Hippocampal formation (tissue), 2 donors: ENCODE measurements at regions not wholly inside any gene's neighbourhood (a gene's known extent, or its start where the extent isn't known, plus 50 kb on each side); places are given as distances from the start of the nearest gene placed in this dataset.

Experiments used
- DNase-seq, 2 donors: peaks; one replicate each; lab custom pipeline; 2025; lab: John Stamatoyannopoulos, UW

- no peak for DNase-seq
These were observed 363.7 kb upstream of the MYT1L start for GRCh38 chr2:2694746-2695145.

DNA sequence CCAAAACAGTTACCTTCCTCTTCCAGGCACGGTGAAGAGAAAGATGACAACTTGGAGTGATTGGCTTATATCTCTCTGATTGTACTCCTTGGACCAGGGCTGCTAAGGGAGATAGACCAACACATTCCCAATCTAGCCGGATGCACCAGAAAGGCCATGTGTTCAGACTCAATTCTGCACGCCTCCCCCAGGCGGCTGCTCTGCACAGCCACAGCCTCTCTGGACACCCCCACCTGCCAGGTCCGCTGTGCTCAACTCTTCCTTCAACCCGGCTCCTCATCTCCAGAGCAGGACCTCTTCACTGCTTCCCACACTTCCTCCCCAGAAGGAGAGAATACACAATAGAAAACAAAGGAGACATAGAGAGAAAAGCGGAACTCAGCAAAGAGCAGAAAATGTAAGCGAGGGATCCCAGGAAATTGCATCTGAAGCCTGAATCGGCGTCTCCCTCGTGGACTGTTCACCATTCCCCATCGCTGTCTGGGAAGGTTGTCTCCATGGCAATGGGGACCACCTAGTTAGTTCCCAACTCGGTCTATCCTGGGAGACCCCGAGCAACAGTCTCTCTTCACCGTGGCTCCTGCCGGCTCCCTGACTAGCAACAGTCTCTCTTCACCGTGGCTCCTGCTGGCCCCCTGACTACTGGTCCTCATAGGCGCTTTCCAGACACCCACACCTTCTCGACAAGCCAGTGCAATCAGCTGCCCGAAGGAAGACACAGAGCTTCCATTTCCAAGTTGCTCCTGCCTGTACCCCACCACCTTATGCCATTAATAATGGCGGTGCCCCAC is 361.7 kb upstream of the MYT1L start:
- no peak for DNase-seq

DNA sequence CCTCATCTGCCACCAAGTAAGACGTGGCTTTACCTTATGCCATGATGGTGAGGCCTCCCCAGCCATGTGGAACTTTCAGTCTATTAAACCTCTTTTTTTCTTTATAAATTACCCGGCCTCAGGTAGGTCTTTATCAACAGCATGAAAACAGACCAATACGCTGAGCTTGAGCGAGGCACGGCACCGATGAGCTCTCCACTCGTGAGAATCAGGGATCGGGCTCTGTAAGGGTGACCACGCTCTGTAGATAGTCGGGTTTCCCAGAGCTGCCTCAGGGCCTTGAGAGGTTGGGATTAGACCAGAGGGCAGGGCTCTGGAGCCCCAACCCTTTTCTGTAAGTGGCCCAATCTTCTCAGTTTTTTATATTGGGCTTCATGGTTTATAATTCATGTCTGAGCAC is 360.3 kb upstream of the MYT1L start:
- no peak for DNase-seq

GRCh38 chr2:2690985-2691384 is 359.9 kb upstream of the MYT1L start:
- DNase-seq, result no peak

GRCh38 chr2:2689306-2689705 is 358.2 kb upstream of the MYT1L start:
- DNase-seq, result no peak

- no peak for DNase-seq
These were observed 357.2 kb upstream of the MYT1L start for GRCh38 chr2:2688254-2688653.

GRCh38 chr2:2687745-2688144 is 356.7 kb upstream of the MYT1L start:
- DNase-seq, result no peak

- DNase-seq, result no peak
These were observed 355.1 kb upstream of the MYT1L start for GRCh38 chr2:2686222-2686621.

- DNase-seq, result no peak
These were observed 352.6 kb upstream of the MYT1L start for GRCh38 chr2:2683606-2684224.

- no peak for DNase-seq
These were observed 351.7 kb upstream of the MYT1L start for GRCh38 chr2:2682700-2683342.

DNA sequence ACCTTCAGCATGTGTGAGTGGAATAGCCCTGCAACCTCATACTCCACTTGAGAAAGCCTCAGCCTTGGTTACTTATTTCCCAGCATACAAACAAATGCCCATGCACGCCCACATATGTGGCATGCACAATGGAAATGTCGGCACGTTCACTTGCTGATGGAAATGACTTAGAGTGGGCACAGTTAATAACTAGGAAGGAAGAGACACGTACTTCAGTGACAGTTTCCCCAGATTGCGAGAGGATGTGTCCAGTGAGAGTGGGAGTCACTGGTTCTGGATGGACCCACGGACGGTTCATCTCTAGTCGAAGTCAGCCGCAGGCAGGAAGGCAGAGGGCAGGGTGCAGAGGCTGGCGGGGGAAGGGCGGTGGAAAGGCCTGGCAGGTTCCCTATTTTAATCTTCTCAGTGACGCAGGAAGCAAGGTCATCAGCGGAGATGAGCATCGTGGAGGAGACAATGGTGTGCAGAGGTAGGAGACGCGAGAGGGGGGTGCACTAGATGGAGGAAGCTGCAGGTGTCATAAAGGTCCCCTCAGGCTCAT is 350.7 kb upstream of the MYT1L start:
- no peak for DNase-seq

DNA sequence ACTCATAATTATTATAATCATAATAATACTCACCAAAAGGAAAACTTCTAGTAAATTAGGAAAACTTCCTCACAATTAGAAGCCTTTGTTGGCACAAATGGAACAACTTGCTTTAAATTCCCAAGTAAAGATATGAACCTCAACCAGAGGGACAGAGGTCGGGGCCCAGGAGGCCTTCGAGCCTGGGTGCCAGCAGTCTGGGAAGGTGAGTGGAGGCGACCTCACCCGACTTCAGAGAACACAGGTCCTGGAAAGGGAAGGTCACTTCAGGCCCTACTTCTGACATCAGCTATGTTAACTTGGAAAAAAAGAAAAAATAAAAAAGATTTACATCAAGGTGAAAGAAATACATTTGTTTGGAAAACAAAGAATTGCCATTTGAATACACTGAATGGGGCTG is 350.0 kb upstream of the MYT1L start:
- no peak for DNase-seq

DNA sequence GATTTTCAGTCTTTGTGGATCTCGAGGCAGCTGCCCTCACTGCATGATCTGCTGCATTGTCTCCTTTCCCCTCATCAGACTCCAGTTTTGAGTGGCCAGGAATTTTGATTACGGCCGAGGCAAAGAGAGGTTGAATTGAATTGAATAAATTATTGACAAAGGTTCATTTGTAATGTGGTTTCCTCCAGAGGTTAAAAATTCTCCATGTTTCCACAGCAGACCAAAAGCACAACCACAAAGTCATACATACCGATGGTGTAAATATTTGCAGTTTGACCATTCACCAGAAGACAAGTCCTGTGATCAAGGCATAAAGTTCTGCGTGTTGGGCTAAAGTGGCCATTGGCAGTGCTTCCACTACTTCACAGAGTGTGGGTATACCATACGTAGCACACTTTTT is 343.8 kb upstream of the MYT1L start:
- DNase-seq, result no peak

- no peak for DNase-seq
These were observed 342.3 kb upstream of the MYT1L start for GRCh38 chr2:2673406-2673805.

DNA sequence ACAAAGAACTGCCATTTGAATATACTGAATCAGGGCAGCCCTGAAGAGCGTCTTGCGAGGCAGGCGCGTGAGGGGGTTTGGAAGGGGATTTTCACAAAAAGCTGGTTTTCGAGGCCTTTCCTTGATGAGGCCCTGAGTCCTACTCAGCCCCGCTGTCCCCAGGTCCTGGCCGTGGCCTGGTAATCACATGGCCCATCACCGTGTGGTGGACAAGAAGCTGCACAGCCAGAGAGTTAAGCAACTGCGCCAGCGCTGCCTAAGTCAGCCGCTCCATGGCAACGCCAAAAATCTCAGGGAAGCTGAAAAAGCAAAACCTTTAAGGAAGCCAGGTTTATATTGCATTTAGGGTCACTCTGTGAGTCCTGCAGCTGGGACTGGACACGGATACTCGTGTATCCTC is 341.2 kb upstream of the MYT1L start:
- no peak for DNase-seq

DNA sequence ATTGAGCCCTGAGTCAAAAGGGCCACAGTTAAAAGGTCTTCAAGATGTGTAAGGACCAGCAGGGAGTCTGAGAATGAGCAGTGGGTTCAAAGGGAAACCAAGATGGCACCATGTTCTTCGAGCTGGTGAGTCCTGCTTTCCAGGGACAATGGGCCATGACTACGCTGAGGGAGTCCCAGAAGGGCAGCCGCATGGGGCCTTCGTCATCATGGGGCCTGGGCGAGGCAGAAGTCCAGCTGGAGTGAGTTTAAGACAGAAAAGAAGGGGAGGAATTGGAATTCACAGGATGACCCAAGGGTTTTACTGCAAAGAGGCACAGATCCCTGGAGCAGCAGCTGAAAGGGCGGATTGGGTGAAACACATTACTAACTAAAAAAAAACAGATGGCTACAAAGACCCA is 340.8 kb upstream of the MYT1L start:
- no peak for DNase-seq

GRCh38 chr2:2669316-2669715 is 338.2 kb upstream of the MYT1L start:
- DNase-seq, result no peak

DNA sequence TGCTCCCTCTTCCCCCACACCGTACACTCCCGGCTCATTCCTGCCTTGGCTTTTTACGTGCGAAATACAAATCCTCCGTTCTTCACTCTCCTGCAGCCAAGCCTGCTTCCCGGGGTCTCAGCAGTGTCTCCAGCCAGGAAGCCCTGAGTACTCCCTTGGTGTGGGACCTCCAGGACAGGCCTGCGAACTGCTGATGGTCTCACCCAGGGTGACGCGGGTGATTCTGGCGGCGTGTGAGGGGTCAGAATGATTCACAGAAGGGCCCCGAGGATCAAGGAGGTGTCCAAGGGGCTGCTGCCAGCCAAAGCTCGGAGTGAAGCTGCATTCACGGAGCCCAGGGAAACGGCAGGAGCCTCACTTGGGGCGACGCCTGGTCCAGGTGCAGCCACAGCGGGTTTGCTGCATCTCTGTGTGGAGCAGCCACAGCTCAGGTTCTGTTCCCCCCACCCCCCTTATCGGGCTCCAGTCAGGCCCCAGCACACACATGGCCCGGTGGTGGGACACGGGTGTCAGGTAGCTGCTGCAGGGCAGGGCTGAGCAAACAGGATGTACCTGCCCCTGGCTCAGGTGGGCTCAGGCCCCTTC is 337.7 kb upstream of the MYT1L start:
- DNase-seq, result no peak

DNA sequence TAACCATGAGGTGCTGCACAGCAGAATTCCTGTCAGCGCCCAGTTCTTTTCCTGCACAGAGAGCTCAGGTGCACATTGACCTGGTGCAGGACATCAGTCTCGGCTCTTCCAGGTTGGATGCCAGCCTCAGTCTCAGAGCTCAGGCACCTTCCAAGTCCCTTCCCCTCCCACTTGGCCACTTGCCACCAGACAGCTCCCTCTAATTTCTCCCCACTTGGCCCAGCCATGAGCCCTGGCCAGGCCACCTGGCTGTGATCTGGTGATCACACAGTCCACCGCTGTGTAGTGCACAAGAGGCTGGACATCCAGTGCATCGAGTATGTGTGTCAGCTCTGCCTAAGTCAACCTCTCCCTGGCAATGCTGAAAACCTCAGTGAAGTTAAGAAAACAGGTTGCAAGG is 336.6 kb upstream of the MYT1L start:
- DNase-seq, result no peak

DNA sequence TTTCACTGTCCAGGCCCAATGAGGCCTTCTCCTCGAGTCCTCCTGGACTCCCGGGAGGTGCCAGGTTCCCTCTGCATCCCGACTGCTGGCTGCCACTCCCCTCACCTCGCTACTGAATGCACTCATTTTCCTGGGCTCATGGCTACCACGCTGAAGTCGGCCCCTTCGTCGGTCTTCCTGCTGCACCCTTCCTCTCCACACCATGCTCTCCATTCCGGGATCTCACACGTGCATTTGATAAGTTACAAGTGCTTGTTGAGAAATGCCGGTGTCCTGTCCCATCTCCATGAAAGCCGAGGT is 334.7 kb upstream of the MYT1L start:
- no peak for DNase-seq

GRCh38 chr2:2664989-2665833 is 334.1 kb upstream of the MYT1L start:
- DNase-seq, result no peak
